DMS153 treated with DMSO at 0.1 percent for 48 hours (cell line): ENCODE measurements at regions not wholly inside any gene's neighbourhood (a gene's known extent, or its start where the extent isn't known, plus 50 kb on each side); places are given as distances from the start of the nearest gene placed in this dataset.
A peak's percentile ranks its signal among the peaks of the same experiment; 100 is the strongest.
"Not testable (repeated sequence)": the region's sequence is repeated elsewhere in the genome, so short reads cannot be mapped to it uniquely, and the experiment has no call there.

ENCODE experiments used
- DNase-seq: peaks from one replicate; lab custom pipeline; 2025; ENCODE audit not compliant: unreplicated experiment; lab: John Stamatoyannopoulos, UW

- no peak for DNase-seq
Measured at GRCh38 chr22:22697377-22698117, 53.1 kb downstream of the GGTLC2 start.

DNA sequence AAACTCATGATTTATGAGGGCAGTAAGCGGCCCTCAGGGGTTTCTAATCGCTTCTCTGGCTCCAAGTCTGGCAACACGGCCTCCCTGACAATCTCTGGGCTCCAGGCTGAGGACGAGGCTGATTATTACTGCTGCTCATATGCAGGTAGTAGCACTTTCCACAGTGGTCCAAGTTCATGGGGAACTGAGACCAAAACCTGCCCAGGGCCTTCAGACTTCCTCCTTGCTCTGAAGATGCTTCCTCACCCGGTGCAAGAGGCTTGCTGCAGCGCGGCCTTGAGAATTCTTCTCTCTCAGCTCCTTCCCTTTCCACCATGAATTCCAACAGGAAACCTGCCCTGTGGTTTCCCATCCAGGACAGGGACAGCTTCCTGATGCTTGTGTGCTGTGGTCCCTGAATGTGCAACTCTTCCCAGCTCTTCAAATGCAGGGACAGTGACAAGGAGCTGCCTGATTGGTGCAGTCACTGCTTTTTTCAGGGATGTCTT, 53.9 kb downstream of the GGTLC2 start:
- DNase-seq, result no peak

DNA sequence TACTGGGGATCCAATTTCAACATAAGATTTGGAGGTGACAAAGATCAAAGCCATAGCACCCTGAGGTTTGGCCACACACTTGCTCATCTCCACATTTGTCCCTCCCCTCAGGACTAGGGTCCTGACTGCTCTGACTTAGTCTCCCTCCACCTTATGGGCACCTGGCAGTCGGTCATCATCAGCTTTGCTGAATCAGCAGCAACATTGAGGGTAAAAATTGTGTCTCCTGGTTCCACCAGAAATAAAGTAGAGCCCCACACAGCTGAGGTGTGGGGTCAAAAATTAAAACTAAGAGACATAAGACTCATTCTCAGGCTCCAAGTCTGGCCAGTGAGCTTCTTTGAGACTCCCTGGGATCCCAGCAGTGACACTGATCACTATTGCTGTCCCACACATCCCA, 56.2 kb downstream of the GGTLC2 start:
- no peak for DNase-seq

- DNase-seq, result not testable (repeated sequence)
Measured at GRCh38 chr22:22701557-22701956, 57.1 kb downstream of the GGTLC2 start.

- no peak for DNase-seq
Measured at GRCh38 chr22:22702237-22703202, 58.1 kb downstream of the GGTLC2 start.

DNA sequence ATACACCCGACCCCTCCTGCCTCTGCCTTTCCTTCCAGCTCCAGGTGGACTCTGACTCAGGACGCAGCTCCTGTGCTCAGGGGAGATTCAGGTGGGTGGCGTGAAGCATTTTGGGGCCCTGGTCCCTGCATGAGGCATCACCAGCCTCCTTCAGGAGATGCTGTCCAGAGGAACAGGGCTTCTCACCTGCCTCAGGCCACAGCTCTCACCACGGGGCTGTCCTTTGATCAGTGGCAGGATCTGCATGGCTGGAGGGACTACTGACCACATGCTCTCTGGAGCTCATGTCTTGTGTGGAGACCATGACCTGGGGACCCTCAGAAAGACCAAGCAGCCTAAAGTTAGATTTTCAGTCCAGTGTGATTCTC, 58.8 kb downstream of the GGTLC2 start:
- DNase-seq, result no peak

DNA sequence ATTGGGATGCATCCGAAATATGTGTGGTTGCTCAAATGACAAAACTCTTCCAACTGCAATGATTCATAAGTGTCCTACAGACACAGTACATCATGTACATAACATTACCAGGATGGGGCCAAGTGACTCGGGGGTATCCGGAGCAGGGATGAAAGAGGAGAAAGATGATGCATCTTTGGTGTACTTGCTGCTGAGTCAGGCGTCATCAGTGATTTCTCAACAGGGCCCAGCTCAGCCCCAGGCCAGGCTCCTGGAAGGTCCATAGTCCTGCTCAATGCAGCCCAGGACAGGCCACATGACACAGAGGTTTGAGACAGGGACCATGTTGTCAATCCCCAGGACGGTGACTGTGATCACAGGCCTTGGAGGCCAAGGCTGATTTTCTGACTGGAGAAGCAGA, 59.3 kb downstream of the GGTLC2 start:
- DNase-seq, result no peak

GRCh38 chr22:22704156-22704946, 59.9 kb downstream of the GGTLC2 start:
- no peak for DNase-seq

GRCh38 chr22:22705328-22706100, 61.1 kb downstream of the GGTLC2 start:
- DNase-seq, result no peak

DNA sequence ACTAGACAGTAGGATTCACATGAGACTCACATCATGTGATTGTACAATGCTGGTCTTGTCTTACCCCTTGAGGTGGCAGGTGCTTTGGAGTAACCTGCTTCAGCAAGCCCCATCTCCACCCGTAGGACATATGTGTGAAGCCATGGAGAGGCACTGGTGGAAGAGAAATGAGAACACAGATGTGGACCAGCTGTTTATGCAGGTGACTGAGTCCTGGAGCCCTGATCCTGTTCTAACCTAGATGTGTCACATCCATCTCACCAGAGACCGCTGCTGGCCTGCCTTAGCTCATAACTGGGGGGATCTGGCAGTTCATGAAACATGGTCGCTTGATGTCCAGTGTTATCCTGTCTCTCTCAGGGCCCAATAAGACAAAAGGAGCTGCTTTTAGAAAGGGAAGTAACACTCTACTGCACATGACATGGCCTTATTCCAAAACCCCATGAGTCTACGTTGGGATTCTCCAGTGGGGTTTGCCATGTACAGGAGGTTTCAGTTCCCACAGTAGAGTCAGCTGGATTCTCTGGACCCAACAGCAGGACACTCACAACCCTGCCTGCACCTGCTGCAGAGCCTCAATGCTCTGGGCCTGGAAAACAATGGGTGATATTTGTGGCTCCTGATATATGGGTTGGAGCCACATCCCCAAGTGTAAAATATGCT, 62.0 kb downstream of the GGTLC2 start:
- no peak for DNase-seq

DNA sequence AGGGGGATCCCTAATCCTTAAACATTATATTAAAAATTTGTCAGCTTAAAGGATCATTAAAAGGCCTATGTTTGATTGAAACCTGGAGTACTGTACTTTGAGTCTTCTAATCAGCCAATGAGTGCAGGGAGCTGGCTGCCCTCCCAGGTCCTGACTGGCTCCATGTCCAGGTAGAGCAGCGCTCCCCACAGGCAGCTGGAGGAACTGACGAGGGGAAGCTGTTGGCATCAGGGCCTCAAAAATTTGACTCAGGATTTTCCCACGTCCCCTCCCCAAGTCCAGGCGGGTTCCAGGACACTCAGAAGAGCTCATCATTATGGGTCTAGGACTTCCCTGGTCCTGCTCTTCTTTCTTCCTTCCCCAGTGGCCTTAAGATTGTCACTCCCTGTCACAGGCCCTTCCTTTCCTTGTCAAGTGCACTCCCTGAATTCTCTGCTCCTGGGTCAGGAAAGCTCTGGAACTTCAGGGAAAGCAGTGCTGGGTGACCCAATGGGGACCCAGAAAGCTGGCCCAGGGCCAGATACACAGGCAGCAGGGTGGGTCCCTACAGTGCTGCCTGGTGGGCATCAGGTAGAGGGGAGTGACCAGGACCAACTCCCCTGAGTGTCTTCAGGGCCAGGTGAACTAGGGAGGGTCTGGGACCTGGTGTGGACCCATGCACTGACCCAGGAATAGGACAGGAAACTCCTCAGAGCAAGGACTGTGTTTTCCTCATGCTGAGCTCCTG, 65.5 kb downstream of the GGTLC2 start:
- no peak for DNase-seq

GRCh38 chr22:22710719-22711531, 66.5 kb downstream of the GGTLC2 start:
- DNase-seq, result peak; percentile 9

- DNase-seq, result no peak
Measured at GRCh38 chr22:22711532-22711913, 67.1 kb downstream of the GGTLC2 start.

DNA sequence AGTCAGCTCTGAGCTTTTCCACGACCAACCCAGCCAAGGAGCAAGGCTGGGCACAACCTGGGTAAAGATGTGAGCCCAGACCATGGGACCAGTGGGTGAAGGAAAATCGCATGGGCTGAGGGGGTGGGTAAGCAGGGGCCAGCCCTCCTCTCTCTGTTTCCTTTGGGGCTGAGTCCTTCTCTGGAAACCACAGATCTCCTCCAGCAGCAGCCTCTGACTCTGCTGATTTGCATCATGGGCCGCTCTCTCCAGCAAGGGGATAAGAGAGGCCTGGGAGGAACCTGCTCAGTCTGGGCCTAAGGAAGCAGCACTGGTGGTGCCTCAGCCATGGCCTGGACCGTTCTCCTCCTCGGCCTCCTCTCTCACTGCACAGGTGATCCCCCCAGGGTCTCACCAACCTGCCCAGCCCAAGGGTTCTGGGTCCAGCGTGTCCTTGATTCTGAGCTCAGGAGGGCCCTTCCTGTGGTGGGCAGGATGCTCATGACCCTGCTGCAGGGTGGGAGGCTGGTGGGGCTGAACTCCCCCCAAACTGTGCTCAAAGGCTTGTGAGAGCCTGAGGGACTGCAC, 67.8 kb downstream of the GGTLC2 start:
- DNase-seq, result no peak

DNA sequence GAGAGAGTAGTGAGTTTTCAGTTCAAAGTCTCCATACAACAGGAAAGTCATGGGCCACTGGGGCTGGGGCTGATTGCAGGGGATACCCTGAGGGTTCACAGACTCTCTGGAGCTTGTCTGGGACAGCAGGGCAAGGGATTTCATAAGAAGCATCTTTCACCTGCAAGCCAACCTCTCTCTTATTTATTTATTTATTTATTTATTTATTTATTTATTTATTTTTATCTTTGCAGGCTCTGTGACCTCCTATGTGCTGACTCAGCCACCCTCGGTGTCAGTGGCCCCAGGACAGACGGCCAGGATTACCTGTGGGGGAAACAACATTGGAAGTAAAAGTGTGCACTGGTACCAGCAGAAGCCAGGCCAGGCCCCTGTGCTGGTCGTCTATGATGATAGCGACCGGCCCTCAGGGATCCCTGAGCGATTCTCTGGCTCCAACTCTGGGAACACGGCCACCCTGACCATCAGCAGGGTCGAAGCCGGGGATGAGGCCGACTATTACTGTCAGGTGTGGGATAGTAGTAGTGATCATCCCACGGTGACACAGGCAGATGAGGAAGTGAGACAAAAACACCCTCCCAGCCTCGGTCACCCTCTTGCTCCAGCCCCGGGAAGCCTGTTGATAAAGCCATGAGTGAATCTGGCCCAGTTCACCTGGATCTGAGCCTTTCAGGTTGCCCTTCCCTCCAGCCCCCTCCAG, 68.4 kb downstream of the GGTLC2 start:
- no peak for DNase-seq

GRCh38 chr22:22713416-22713815, 69.0 kb downstream of the GGTLC2 start:
- no peak for DNase-seq

DNA sequence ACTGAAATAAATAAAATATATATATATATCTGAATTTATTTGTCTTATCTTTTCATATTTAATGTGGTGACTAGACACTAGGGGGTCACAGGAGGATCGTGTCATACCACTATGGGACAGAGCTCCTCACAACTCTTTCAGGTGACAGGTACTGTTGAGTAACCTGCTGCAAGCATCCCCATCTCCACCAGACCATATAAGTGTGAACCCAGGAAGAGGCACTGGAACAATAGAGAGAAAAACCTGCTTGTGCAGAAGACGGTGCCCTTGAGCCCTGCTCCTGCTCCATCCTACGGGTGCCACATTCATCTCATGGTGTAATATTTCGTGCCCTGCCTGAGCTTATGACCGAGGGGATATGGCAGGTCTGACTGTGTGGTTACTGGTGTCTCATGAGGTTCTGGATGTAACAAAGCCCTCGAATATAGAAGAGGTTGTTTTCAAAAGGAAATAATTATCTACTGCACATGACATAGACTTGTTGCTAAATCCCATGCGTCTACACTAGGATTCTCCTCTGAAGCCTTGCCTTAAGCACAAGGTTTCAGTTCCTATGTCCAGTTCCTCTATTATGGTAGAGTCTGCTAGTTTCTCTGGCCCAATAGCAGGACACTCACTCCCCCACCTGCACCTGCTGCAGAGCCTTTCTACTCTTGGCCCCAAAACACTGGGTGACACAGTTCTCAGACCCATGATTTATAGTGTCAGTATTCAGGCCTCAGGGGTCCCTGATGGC, 70.4 kb downstream of the GGTLC2 start:
- no peak for DNase-seq
